Ovary (tissue), 3 donors: ENCODE measurements at regions not wholly inside any gene's neighbourhood (a gene's known extent, or its start where the extent isn't known, plus 50 kb on each side); places are given as distances from the start of the nearest gene placed in this dataset.

ENCODE experiments used
- CTCF ChIP-seq, 3 donors: fragments of 450-650 bp in 2 of 3; fragments of 200-600 bp in 1 of 3; IDR thresholded peaks; one replicate each; pipeline versions ENCODE4 v1.5.1 to v1.8.0; 2016 to 2022; ENCODE audit warnings: antibody characterized with exemption in 3 of 3, mild to moderate bottlenecking in 1 of 3
- POLR2A ChIP-seq: fragments of 450-650 bp; IDR thresholded peaks from one replicate; pipeline ENCODE4 v1.6.1; 2017; ENCODE audit warnings: antibody characterized with exemption, mild to moderate bottlenecking, moderate library complexity
- donor health status: DM: no; HTN: no; CAD: no.

DNA sequence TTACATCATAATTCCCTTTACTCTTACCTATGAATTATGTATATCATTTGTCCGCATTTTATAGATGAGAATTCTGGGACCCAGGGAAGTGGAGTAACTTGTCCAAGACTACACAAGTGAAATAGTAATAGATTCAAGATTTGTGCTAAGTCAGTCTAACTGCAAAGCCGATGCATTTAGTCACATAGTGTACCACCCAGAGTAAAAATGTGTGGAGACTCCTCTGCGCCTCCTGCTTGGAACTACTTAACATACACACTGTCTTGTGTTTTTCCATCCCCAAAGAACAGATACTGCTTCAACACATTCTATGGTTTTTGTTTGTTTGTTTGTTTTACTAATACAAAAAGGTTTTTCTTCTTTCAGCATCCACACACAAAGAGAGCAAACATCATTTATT, 729.8 kb downstream of the PRELID2 start:
- no peak for TF ChIP-seq CTCF (IDR thresholded peaks at IDR 0.05)
- no peak for TF ChIP-seq POLR2A
